Midbrain (tissue), 1 donor: ENCODE measurements at regions not wholly inside any gene's neighbourhood (a gene's known extent, or its start where the extent isn't known, plus 50 kb on each side); places are given as distances from the start of the nearest gene placed in this dataset.

Experiments used
- DNase-seq: peaks from one replicate; lab custom pipeline; 2025; lab: John Stamatoyannopoulos, UW

DNA sequence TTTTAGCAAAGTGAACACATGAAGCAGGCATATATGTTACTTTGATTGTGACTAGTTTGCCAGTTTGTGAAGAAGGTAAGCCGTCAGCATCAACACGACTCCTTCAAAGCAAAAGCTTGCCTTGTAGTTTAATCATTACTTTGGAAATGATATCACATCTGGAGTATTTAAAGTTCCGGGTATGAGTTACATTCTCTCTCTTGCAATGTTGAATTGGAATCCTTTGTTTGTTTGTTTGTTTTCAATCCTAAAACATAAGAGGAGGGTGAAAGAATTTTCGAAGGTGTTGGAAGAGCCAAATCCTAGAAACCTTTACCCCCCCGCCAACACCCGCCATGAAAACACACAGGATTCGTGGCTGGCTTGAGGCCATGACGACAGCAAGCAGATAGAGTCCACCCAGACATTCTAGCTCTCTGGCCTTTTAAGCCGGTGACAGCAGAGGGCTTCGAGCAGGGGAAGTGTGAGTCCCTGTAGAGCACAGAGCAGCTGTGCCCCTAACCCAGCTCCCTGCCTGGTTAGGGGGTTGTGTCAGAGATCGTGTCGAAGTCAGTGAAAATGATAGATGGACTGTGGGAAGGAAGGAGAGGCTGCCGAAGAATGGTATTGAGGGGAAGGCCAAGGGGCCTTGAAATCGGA is 103.8 kb upstream of the SMIM21 start:
- DNase-seq = no peak

DNA sequence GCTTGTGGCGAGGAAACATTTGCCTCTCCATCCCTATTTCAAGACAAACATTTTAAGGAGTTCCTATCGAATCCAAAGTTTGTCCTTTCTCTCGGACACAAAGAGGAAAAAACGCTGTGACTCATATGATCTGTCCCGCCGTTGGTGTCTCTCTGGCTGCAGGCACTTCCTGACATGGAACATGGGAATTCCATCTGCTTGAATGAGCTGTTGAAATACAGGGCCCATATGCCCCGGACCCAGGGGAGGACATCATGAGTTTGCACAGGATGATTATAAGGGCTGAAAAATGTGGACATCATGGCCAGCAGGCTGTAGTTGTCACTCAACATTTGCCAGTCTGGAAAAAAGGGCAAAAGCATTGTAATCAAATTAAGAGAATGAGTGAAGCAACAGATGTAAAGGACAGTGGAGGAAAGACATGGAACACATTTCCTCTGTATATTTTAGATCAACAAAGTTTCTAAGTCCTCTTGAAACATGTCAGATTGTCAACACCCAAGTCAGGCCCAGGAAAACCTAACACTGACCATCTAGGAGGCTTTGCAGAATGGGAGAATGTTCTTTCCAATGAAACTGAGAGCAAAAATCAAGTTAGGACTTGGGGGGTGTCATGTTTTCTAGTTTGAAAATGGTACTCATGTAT is 103.2 kb upstream of the SMIM21 start:
- DNase-seq = no peak

DNA sequence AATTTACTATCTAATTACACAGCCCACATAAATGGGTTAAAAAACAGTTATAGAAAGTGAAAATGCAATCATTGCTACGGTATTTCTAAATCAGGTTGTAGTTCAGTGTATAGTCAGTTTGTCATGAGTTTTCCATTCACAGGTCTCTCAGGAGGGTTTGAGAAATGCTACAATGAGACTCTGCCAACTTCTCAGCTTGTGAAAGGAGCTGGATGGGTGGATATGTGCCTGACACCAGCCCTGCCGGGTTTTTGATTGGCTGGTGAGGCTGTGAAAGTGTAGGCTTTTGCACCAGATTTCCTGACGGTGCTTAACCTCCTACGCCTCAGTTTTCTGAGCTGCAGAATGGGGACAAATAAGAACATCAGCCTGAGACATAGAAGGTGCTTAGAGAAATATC is 102.6 kb upstream of the SMIM21 start:
- no peak for DNase-seq

DNA sequence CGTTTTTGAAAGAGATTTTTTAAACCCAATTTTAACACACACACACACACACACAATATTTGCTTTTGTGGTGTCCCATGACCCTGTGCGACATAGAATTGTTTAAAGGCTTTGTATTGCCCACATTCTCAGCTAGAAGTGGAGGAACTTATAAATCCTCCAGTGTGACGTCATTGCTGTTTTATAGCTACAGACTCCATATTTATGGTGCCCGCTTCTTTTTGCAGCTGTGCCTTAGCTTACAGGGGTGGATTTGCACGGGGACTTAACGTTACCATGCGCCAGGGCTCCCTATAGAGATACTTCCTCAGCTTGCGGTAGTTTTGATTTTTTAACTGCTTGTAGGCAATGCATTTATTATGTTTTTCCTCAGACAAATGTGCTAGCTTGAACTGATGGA is 101.9 kb upstream of the SMIM21 start:
- no peak for DNase-seq

- no peak for DNase-seq
Measured at GRCh38 chr18:75527848-75528685, 100.6 kb upstream of the SMIM21 start.

GRCh38 chr18:75526038-75526437 is 98.5 kb upstream of the SMIM21 start:
- DNase-seq = no peak

DNA sequence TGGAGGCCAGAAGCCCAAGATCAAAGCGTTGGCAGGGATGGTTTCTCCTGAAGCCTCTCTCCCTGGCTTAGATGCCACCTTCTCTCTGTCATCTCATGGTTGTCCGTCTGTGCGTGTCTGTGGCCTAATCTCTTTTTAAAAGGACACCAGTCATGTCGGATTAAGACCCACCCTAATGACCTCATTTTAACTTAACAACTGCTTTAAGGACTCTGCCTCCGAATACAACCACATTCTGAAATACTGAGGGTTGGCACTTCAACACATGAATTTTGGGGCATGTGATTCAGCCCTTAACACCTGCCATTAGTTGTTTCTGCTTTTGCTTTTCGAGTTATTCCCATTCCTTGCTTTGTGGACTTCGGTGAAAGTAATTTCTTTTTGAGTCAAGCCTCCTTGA is 97.8 kb upstream of the SMIM21 start:
- no peak for DNase-seq

DNA sequence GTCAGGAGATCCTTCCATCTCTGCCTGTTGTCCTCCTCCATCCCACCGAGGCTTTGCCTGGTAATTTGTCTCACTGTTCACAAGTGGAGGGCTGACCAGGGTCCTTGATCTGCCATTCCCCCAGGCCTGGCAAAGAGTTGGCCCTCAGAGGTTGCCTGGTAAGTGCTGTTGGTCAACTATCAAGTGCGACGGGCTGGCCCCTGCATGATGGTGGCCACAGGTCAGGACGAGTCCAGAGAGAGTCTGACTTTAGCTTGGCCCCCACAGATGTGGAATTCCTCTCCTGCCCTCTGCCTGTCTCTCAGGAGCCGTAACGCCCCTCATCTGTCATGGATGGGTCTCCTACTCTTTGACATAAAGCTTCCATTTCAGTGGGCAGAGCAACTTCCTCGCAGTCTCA is 97.3 kb upstream of the SMIM21 start:
- DNase-seq = no peak

DNA sequence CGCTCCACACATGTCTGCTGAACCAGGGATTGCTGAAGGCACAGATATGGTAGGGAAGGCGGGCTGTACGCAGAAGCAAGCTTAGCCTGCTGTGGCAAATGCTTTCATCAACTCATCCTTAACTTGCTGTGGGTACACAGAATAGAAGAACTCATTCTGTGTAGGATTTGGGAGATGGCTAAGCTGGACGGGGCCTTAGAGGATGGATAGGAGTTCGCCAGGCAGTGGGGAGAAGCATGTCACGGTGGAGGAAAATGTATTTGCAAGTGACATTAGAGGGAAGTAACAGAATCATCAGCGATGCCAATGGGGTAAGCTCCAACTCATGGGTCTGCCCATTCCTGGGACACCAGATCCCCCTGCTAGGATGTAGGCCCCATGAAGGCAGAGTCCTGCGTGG is 96.7 kb upstream of the SMIM21 start:
- DNase-seq = no peak

DNA sequence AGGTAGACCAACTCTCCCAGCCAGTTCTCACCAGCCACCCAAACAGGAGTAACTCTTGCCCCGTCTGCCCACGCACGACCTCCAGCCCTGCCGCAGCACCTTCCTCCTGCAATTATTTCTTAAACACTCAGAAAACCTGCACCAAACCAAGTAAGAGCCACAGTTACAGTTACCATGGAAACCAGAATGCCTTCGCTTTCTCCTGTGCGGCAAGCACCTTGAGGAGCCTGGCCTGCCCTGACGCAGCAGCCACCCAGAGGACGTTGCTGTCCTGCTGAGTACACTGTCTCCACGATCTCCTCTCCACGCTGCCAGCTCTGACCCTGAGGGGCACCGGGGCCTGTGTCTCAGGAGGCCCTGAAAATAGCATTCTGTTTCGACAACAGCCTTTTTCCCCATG is 94.3 kb upstream of the SMIM21 start:
- DNase-seq = no peak

GRCh38 chr18:75518007-75518406 is 90.5 kb upstream of the SMIM21 start:
- DNase-seq = no peak

DNA sequence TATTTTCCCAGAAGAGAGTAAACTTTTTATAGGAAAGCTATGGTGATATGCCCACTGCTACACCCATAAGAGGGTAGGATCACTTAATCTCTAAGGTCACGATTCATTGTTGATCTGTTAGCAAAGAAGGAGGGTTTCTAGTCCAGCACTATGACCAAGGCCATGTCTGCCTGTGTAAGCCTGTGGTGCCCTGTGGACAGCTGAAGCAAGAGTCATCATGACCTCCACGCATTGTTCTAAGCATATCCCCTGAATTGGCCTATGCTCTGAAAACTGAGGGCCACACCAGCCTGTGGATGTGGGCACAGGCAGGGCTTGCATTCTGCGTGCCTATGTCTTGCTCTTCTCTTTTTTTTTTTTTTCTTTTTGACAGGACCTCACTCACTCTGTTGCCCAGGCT is 89.8 kb upstream of the SMIM21 start:
- DNase-seq = no peak

DNA sequence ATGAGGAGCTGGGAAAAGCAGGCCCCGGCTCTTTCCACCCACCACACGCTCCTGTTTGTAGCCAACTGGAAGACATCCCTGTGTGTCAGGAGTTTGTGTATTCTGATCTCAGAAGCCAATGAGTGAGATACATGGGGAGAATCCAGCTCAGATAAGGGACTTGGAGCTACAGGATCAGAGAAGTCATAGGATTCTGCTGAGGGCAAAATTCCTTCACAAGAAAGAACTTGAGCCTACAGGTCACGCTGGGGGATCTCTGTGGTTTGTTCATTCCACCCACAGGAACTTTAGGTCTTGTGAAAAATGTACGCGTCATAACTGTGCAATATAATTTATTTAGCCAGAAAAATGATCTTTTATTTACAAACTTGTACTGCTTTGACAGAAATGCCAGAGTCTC is 80.1 kb upstream of the SMIM21 start:
- no peak for DNase-seq

DNA sequence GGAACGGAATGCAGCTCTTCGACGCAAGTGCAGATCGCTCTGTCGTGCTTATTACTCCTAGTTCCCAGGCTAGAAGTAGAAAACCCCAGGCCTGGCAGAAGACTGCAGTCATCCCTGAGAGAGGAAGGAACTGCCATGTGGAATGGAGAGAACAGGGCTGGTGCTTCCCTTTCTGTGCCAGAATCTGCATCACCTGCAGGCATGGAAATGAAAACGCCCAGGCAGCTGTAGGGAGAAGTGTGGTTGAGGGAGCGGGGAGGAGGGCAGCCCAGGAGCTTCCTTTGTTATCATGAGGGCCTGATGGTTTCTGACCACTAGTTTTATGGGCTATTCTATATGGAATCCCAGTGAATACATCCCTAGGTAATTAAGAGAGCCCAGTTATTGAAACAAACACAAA is 79.4 kb upstream of the SMIM21 start:
- DNase-seq = no peak

DNA sequence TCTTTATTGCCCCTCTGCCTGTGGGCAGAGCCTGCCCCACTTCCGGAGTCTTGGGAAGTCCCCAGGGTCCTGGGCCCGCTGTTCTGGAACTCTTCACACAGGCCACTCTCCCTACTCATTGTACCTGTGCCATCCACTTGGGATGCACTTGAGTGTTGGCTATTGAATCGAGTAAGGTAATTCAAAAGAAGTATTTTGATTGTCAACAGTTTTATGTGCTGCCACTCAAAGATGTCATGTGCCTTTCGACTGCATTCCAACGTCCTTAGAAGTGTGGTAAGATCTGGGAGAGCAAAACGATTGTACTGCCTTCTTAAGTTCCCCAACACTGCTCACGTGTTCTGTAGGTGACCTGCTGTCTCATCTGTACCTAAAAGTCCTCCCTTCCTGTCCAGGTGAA is 77.0 kb upstream of the SMIM21 start:
- no peak for DNase-seq

- no peak for DNase-seq
Measured at GRCh38 chr18:75503615-75504014, 76.1 kb upstream of the SMIM21 start.

DNA sequence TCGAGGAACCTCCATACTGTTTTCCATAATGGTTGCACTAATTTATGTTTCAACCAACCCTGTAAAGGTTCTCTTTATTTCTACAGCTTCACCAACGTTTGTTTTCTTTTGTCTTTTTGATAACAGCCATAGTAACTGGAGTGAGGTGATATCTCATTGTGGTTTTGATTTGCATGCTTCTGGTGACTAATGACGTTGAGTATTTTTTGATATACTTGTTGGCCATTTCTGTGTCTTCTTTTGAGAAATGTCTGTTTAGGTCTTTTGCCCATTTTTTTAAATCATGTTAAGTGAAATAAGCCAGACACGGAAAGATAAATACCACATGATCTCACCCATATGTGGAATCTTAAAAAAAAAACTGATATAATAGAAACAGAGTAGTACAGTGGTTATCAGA is 74.8 kb upstream of the SMIM21 start:
- no peak for DNase-seq

GRCh38 chr18:75500545-75500944 is 73.0 kb upstream of the SMIM21 start:
- DNase-seq = no peak

GRCh38 chr18:75497576-75498235 is 70.2 kb upstream of the SMIM21 start:
- no peak for DNase-seq

DNA sequence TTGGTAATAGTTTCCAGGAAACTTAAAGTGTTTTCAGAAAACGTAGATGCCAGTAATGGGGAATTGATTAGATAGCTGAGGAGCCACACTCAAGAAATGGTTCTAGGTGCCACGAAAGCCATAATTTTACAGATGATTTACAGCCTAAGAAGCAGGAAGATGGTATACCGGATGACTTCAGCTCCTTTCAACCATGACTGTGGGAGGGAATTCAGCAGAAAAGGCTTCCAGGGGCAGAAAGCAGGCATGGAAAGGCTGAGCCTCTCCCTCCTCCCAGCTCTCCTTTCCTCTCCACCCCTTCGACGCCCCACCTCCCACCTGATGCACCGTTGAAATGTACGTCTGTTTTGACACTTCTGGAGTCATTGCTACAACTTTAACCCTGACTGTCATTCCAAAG is 68.6 kb upstream of the SMIM21 start:
- DNase-seq = no peak

DNA sequence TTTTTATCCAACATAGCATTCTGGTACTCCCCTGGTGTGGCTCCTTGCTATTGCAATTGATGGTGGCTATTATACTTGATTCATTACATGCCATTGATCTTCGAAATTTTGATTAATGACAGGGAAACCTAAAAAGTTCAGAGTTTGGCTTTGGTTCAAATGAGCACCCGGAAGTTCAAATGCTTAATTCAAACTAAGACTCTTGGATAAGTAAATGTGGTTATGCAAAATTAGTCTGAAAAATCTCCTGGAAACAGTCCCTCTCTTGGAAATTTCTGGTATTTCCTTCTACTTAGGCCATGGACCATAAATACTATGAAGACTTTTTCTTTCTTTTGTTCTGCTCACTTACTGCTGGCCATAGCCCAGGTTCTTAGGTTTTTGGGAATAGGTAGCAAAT is 65.3 kb upstream of the SMIM21 start:
- no peak for DNase-seq

GRCh38 chr18:75491361-75491760 is 63.9 kb upstream of the SMIM21 start:
- no peak for DNase-seq
